SK-N-MC (cell line): ENCODE measurements at regions not wholly inside any gene's neighbourhood (a gene's known extent, or its start where the extent isn't known, plus 50 kb on each side); places are given as distances from the start of the nearest gene placed in this dataset.

Experiments
- EZH2 ChIP-seq: fragments of 200-600 bp; sonication (generic); IDR thresholded peaks from one replicate; pipeline ENCODE4 v1.6.1; 2017; ENCODE audit warnings: antibody characterized with exemption
- POLR2AphosphoS5 ChIP-seq: IDR thresholded peaks from 2 replicates; pipeline ENCODE4 v1.6.1; 2012; ENCODE audit warnings: mild to moderate bottlenecking, low read depth, low read length, borderline replicate concordance

DNA sequence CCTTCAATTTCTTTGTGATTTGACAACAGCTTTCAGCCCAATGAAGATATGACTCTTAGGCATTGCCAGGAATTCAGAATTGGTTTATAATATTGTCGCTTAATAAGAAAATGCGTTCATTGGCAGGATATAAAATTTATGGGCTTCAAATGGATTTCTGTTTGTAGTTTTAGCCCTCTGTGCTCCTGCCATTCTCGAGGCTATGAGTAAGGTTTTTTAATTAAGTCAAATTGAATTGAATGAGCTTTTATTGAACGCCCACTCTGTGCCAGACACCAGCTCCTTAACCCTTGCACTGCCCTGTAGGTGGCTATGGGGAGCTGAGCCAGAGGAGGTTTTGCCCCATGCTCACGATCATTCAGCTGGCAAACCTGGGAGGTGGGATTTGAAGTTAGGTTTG lies 115.1 kb downstream of the SLC25A47 start:
- no peak for TF ChIP-seq EZH2
- TF ChIP-seq POLR2AphosphoS5 = no peak
